B cell (primary cell): ENCODE measurements at regions not wholly inside any gene's neighbourhood (a gene's known extent, or its start where the extent isn't known, plus 50 kb on each side); places are given as distances from the start of the nearest gene placed in this dataset.

Experiments used
- ATAC-seq: fragments of 200-7000 bp; cut with Tn5 transposase; one replicate; pipeline ENCODE4 v1.10.0; 2021; ENCODE audit warnings: low read depth, mild to moderate bottlenecking, moderate number of reproducible peaks, moderate library complexity
- CTCF ChIA-PET: fragments of 350-600 bp; sonication (Branson Sonifier 250); formaldehyde crosslinking; loops from one replicate; lab custom pipeline; 2021; ENCODE audit warnings: antibody characterized with exemption, inconsistent platforms; lab: Charles Lee
- POLR2A ChIA-PET: fragments of 350-600 bp; sonication (Branson Sonifier 250); formaldehyde crosslinking; loops from one replicate; lab custom pipeline; 2021; ENCODE audit warnings: antibody characterized with exemption; lab: Charles Lee
- DNase-seq: peaks from one replicate; pipeline ENCODE4 v3.0.0; 2013
- H2AFZ ChIP-seq: 2 replicates; pipeline ENCODE4 v1.6.1; 2012; ENCODE audit warnings: mild to moderate bottlenecking, low read depth, low read length; ENCODE audit not compliant: insufficient read depth, poor library complexity, severe bottlenecking
- H3K27ac ChIP-seq, 2 donors: 1 replicate in 1 of 2; 2 replicates in 1 of 2; pipeline ENCODE4 v1.5.1; 2012 to 2013; ENCODE audit warnings: low read length in 2 of 2, mild to moderate bottlenecking in 2 of 2, moderate library complexity in 1 of 2
- H3K27me3 ChIP-seq, 4 experiments: fragments of 200-600 bp in 1 of 4; sonication (generic) in 1 of 4; replicated peaks in 1 of 4; 1 replicate in 2 of 4; 2 replicates in 2 of 4; pipeline versions ENCODE4 v1.6.1 to v1.7.0; 2013 to 2016; ENCODE audit warnings: low read length in 3 of 4, mild to moderate bottlenecking in 2 of 4, mixed read lengths in 1 of 4, moderate library complexity in 1 of 4; ENCODE audit not compliant: insufficient read depth in 4 of 4, control insufficient read depth in 3 of 4; ENCODE audit errors: control extremely low read depth in 1 of 4
- H3K36me3 ChIP-seq, 2 experiments: replicated peaks in 1 of 2; 1 replicate in 1 of 2; 2 replicates in 1 of 2; pipeline versions ENCODE4 v1.6.1 to v1.7.1; 2013; ENCODE audit warnings: low read length in 1 of 2; ENCODE audit not compliant: insufficient read depth in 2 of 2, control insufficient read depth in 1 of 2; ENCODE audit errors: control extremely low read depth in 1 of 2, extremely low read depth in 1 of 2
- H3K4me1 ChIP-seq, 2 donors: fragments of 200-600 bp in 1 of 2; sonication (generic) in 1 of 2; 1 replicate in 1 of 2; 2 replicates in 1 of 2; pipeline versions ENCODE4 v1.5.1 to v1.6.1; 2013 to 2017; ENCODE audit warnings: low read length in 2 of 2; ENCODE audit not compliant: control insufficient read depth in 2 of 2, insufficient read depth in 2 of 2
- H3K4me2 ChIP-seq: replicated peaks from 2 replicates; pipeline ENCODE3; 2012; ENCODE audit warnings: mild to moderate bottlenecking, low read depth, low read length; ENCODE audit not compliant: poor library complexity, severe bottlenecking
- H3K4me3 ChIP-seq, 5 experiments: fragments of 200-600 bp in 1 of 5; sonication (generic) in 1 of 5; 1 replicate in 3 of 5; 2 replicates in 2 of 5; pipeline versions ENCODE4 v1.5.1 to v1.7.0; 2011 to 2016; ENCODE audit warnings: low read length in 4 of 5, mild to moderate bottlenecking in 4 of 5, low read depth in 2 of 5, control low read depth in 1 of 5, moderate library complexity in 1 of 5; ENCODE audit not compliant: insufficient read depth in 1 of 5; ENCODE audit errors: control extremely low read depth in 1 of 5, extremely low read depth in 1 of 5
- H3K79me2 ChIP-seq: fragments of 200-600 bp; sonication (generic); one replicate; pipeline ENCODE4 v1.6.0; 2016; ENCODE audit warnings: low read length; ENCODE audit not compliant: control insufficient read depth, insufficient read depth
- H3K9ac ChIP-seq: fragments of 200-600 bp; sonication (generic); 2 replicates; pipeline ENCODE4 v1.6.1; 2017; ENCODE audit warnings: mild to moderate bottlenecking, low read length, moderate library complexity
- H3K9me3 ChIP-seq, 3 donors: one replicate each; pipeline versions ENCODE4 v1.6.1 to v1.7.1; 2013; ENCODE audit warnings: low read length in 2 of 3; ENCODE audit not compliant: control insufficient read depth in 2 of 3, insufficient read depth in 1 of 3; ENCODE audit errors: control extremely low read depth in 1 of 3
- H4K20me1 ChIP-seq: 2 replicates; pipeline ENCODE4 v1.6.0; 2012; ENCODE audit warnings: mild to moderate bottlenecking, low read length; ENCODE audit not compliant: insufficient read depth, control insufficient read depth, poor library complexity, severe bottlenecking
- H3K27ac Mint-ChIP-seq: one replicate; pipeline ENCODE4 v1.8.0; 2021; ENCODE audit warnings: mixed read lengths
- H3K27me3 Mint-ChIP-seq: one replicate; pipeline ENCODE4 v1.8.0; 2021; ENCODE audit warnings: mixed read lengths
- H3K4me1 Mint-ChIP-seq: one replicate; pipeline ENCODE4 v1.8.0; 2021; ENCODE audit warnings: mixed read lengths
- H3K4me3 Mint-ChIP-seq: one replicate; pipeline ENCODE4 v1.8.0; 2021; ENCODE audit warnings: mixed read lengths
- H3K9me3 Mint-ChIP-seq: one replicate; pipeline ENCODE4 v1.8.0; 2022; ENCODE audit warnings: mixed read lengths; ENCODE audit not compliant: insufficient read depth
- EZH2 ChIP-seq: IDR thresholded peaks from 2 replicates; pipeline ENCODE4 v1.6.1; 2012; ENCODE audit warnings: borderline replicate concordance, low read depth, mild to moderate bottlenecking, moderate library complexity, low read length; ENCODE audit not compliant: insufficient read depth, poor library complexity, severe bottlenecking
- WGBS: methylation state at CpG from one replicate; pipeline ENCODE4 v1.1.5; 2013; ENCODE audit warnings: missing lambda C conversion rate; ENCODE audit not compliant: insufficient coverage; 5-methylcytosine and 5-hydroxymethylcytosine counted together
- intact Hi-C: fragments of 100-400 bp; cut with micrococcal nuclease; formaldehyde crosslinking; loops from one replicate; pipeline ENCODE4 v1.10.0; 2022
- TF ChIP-seq, protein P1 (sequence below): fragments of 200-600 bp; IDR thresholded peaks from one replicate; pipeline ENCODE4 v1.8.0; 2022; ENCODE audit warnings: antibody characterized with exemption, mild to moderate bottlenecking

DNA sequence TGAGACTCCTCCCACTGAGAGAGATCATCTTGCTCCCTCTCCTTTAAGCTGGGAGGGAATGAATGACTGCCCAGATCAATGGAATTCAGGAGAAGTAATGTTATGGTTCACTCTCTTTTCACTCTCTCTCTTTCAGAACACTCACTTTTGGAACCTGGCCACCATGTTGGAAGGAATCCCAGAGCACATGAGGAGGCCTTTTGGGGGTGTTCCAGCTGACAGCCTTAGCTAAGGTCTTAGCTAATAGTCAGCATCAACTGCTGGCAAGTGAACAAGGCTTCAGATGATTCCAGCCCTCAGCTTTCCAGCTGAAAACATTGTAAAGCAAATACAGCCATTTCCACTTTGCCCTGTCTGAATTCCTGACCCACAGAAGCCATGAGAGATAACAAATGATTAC lies 124.0 kb upstream of the CLNK start:
- POLR2A ChIA-PET = no interaction called here

DNA sequence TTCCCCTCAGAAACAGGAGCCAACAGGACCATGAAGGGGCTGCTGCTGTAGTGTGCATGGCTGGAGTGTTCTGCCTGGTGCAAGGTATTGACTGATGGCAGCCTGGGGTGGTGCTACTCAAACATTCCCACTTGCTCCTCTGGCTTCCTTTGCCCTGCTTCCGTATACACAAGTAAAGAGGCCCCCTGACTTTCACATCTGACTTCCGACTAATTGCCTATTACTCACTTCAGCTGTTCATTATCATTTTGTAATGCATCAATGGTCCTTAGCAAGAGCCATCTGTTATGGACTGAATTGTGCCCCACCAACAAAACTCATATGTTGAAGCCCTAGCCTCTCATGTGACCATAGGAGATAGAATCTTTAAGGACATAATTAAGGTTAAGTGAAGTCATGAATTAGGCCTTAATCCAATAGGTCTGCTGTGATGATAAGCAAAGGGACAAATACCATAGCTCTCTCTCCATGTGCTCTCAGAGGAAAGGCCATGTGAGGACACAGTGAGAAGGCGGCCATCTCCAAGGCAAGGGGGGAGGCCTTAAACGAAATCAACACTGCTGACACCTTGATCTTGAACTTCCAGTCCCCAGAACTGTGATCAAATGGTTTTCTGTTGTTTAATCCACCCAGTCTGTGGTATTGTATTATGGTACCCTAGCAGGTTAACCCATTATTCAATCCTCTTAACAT lies 122.5 kb upstream of the CLNK start:
- Histone ChIP-seq H3K27me3 (no peaks in the 10 kb centered on the region), H3K9ac (no peak overlapping the region), H4K20me1 (no peaks in the 10 kb centered on the region), H2AFZ (no peak overlapping the region), H3K4me2 (no peak overlapping the region), H3K4me1 (peaks cover 7 to 8% of the 10 kb centered on the region in 2 donors), H3K4me3 (no peak overlapping the region), H3K36me3 (no peaks in the 10 kb centered on the region), H3K79me2 (no peaks in the 10 kb centered on the region), H3K9me3 (no peaks in the 10 kb centered on the region), H3K27ac (no peak overlapping the region)
- no peaks in the 10 kb centered on the region for H3K9me3 Mint-ChIP-seq
- intact Hi-C loops = no loop called here
- H3K27ac Mint-ChIP-seq = no peak overlapping the region
- ATAC-seq (no peak), DNase-seq (no peak)
- H3K4me1 Mint-ChIP-seq = peaks cover 21% of the 10 kb centered on the region
- ChIA-PET POLR2A (no interaction called here), CTCF (no interaction called here)
- WGBS = 83% methylated on average over 3 of the region's 4 CpGs
- TF ChIP-seq, protein P1, sequence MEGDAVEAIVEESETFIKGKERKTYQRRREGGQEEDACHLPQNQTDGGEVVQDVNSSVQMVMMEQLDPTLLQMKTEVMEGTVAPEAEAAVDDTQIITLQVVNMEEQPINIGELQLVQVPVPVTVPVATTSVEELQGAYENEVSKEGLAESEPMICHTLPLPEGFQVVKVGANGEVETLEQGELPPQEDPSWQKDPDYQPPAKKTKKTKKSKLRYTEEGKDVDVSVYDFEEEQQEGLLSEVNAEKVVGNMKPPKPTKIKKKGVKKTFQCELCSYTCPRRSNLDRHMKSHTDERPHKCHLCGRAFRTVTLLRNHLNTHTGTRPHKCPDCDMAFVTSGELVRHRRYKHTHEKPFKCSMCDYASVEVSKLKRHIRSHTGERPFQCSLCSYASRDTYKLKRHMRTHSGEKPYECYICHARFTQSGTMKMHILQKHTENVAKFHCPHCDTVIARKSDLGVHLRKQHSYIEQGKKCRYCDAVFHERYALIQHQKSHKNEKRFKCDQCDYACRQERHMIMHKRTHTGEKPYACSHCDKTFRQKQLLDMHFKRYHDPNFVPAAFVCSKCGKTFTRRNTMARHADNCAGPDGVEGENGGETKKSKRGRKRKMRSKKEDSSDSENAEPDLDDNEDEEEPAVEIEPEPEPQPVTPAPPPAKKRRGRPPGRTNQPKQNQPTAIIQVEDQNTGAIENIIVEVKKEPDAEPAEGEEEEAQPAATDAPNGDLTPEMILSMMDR = no peak
- no peak for TF ChIP-seq EZH2
- H3K27me3 Mint-ChIP-seq = peaks cover 4% of the 10 kb centered on the region
- H3K4me3 Mint-ChIP-seq = no peak overlapping the region

More for the DNA sequence above, 124.0 kb upstream of the CLNK start:
- H4K20me1 ChIP-seq = no peaks in the 10 kb centered on the region
- Mint-ChIP-seq H3K9me3 (no peaks in the 10 kb centered on the region), H3K4me3 (no peak overlapping the region), H3K27ac (no peak overlapping the region), H3K4me1 (peaks cover 21% of the 10 kb centered on the region), H3K27me3 (peaks cover 4% of the 10 kb centered on the region)
- H3K9ac ChIP-seq = no peak overlapping the region
- H2AFZ ChIP-seq = no peak overlapping the region
- no peaks in the 10 kb centered on the region for H3K79me2 ChIP-seq
- peaks cover 0 to under 1% (median under 1%) of the 10 kb centered on the region in 3 donors for H3K9me3 ChIP-seq
- no peaks in the 10 kb centered on the region for H3K36me3 ChIP-seq
- no peaks in the 10 kb centered on the region for H3K27me3 ChIP-seq
- DNase-seq = no peak
- no peak overlapping the region for H3K27ac ChIP-seq
- no peak for TF ChIP-seq EZH2
- TF ChIP-seq, protein P1 = no peak
- CTCF ChIA-PET = interaction anchor here (0.6 kb wide), 2 partner anchors 220 to 779 kb away, joined by 3 to 4 read pairs; no protein-coding TSS in a partner anchor
- intact Hi-C loops = no loop called here
- H3K4me3 ChIP-seq = no peak overlapping the region
- H3K4me2 ChIP-seq = no peak overlapping the region
- peaks cover 7 to 8% of the 10 kb centered on the region in 2 donors for H3K4me1 ChIP-seq
- ATAC-seq = no peak
